Suprapubic skin (tissue), 4 donors: ENCODE measurements at regions not wholly inside any gene's neighbourhood (a gene's known extent, or its start where the extent isn't known, plus 50 kb on each side); places are given as distances from the start of the nearest gene placed in this dataset.

ENCODE experiments used
- POLR2A ChIP-seq, 2 donors: fragments of 450-650 bp; IDR thresholded peaks; one replicate each; pipeline ENCODE4 v1.6.1; 2017; ENCODE audit warnings: antibody characterized with exemption in 2 of 2, mild to moderate bottlenecking in 2 of 2, moderate library complexity in 2 of 2
- POLR2AphosphoS5 ChIP-seq, 3 donors: sonication (generic); formaldehyde crosslinking; IDR thresholded peaks; one replicate each; pipeline ENCODE4 v1.6.1; 2017; ENCODE audit warnings: antibody characterized with exemption in 3 of 3
- TF ChIP-seq, protein P1 (sequence below), 2 donors: fragments of 200-600 bp in 1 of 2; fragments of 450-650 bp in 1 of 2; sonication (generic) in 1 of 2; IDR thresholded peaks; one replicate each; pipeline ENCODE4 v1.5.1; 2016 to 2019; ENCODE audit warnings: antibody characterized with exemption in 2 of 2, mild to moderate bottlenecking in 1 of 2, moderate library complexity in 1 of 2

DNA sequence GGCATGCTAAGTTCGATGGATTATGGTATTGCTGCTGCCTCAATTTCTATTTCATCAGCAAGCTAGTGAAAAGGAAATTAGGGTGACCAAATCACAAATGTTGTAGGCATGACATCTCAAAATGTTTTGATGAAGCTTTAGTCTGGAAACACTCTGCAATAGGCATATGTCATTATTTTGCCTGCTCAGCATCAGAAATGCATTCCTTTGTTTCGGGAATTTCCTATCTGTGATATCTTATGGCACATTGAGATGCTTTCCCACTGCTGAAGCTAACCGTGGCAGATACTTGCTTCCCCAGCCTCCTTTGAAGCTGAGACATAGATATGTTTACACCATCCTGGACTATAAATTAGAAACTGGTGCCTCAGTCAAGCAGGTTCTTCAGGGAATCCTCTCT, 119.7 kb downstream of the CDC42EP3 start:
- TF ChIP-seq, protein P1, sequence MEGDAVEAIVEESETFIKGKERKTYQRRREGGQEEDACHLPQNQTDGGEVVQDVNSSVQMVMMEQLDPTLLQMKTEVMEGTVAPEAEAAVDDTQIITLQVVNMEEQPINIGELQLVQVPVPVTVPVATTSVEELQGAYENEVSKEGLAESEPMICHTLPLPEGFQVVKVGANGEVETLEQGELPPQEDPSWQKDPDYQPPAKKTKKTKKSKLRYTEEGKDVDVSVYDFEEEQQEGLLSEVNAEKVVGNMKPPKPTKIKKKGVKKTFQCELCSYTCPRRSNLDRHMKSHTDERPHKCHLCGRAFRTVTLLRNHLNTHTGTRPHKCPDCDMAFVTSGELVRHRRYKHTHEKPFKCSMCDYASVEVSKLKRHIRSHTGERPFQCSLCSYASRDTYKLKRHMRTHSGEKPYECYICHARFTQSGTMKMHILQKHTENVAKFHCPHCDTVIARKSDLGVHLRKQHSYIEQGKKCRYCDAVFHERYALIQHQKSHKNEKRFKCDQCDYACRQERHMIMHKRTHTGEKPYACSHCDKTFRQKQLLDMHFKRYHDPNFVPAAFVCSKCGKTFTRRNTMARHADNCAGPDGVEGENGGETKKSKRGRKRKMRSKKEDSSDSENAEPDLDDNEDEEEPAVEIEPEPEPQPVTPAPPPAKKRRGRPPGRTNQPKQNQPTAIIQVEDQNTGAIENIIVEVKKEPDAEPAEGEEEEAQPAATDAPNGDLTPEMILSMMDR (IDR thresholded peaks at IDR 0.05): no peak
- TF ChIP-seq POLR2A (IDR thresholded peaks at IDR 0.05) (no peak), POLR2AphosphoS5 (IDR thresholded peaks at IDR 0.05) (no peak)
